GM18867 (cell line): ENCODE measurements at regions not wholly inside any gene's neighbourhood (a gene's known extent, or its start where the extent isn't known, plus 50 kb on each side); places are given as distances from the start of the nearest gene placed in this dataset.

Experiments
- ATAC-seq: cut with Tn5 transposase; IDR thresholded peaks from one replicate; pipeline ENCODE4 v1.9.1; 2021; ENCODE audit warnings: mild to moderate bottlenecking, moderate library complexity; ENCODE audit not compliant: unreplicated experiment

DNA sequence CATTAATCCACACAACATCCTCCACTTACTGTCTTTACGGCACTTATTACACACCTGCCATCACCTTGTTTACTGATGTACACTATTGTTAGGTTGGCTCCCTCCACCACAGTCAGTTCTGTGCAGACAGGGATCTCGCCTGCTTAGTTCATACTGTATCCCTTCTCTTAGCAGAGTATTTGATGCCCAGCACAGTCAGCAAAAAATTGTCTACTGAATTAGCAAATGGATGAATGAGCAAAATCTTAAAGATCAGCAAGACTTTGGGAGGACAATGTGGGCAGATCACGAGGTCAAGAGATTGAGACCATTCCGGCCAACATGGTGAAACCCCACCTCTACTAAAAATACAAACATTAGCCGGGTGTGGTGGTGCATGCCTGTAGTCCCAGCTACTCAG lies 109.8 kb upstream of the ATXN1 start:
- ATAC-seq: no peak

DNA sequence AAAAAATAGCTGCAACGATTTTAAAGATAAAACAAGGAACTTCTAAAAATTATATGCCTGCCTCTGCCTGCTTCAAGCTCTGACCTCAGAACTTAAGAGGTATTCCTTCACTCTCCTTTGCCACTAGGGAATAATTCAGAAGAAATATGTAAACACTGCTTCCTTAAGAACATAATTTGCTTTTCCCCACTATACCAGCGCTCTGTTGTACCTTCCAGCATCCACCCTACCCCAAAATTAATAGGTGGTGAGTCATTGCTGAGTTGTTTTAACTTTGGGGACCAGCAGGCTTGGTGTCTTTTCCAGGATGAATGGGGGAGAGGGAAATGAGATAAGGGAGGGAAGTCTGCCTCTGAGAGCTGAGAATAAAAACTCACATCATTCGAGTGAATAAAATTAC lies 107.7 kb upstream of the ATXN1 start:
- no peak for ATAC-seq

DNA sequence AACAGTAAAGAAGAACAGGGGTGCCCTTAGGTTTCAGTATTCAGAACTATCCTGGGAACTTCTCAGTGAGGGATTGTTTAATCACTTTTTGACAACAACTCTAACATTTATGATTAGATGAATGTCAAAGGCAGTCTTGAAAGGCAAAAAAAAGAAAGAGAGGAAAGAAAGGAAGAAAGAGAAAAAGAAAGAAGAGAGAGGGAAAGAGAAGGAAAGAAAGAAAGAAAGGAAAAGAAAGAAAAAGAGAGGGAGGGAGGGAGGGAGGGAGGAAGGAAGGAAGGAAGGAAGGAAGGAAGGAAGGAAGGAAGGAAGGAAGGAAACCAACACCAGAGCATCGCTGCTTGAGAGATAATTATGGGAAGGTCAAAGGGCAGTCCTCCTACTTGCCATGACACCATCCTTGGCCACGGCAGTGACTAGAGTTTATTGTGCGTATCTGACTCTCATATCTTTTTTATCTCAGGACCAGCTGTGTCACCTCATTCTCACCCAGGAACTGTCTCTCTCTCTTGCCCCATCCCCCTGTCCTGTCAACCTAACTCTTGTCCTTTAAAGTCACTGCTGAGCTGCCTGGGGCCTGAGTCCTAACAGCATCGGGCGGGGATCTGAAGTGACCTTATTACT lies 96.8 kb upstream of the ATXN1 start:
- no peak for ATAC-seq

DNA sequence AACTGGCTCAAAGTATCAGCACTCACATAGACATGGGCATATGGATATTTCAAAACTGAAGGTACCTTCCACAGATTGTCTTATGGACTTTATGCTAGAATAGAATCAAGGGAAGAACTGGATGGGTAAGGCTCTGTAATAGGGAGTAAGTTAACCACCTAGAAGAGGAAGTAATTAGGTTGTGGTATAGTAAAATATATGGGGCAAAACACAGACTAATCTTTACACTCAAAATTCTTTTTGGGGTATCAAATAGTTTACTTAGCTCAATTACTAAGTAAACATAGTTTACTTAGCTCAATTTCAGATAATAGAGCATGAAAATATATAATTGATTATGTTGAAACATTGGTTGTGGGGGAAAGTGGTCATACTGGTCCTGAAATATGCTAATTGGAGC lies 94.2 kb upstream of the ATXN1 start:
- peak; percentile 53 for ATAC-seq

DNA sequence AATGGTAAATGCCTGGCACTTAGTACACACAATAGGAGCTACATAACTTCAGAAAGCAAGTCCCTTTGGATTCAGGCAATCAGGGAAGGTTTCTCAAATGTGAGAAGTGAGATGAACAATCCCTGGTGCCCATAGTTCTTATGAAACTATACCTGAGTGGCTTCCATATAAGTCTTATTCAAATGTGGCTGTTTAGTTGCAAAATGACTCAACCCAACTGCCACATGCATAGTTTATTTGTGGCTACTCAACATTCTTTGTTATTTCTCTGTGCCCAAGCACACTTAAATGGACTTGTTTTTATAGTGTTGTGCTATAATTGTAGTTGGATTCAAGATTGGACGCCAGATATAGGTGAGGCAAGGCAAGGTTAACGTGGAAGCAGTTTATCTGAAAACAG lies 93.7 kb upstream of the ATXN1 start:
- ATAC-seq: peak; percentile 89

DNA sequence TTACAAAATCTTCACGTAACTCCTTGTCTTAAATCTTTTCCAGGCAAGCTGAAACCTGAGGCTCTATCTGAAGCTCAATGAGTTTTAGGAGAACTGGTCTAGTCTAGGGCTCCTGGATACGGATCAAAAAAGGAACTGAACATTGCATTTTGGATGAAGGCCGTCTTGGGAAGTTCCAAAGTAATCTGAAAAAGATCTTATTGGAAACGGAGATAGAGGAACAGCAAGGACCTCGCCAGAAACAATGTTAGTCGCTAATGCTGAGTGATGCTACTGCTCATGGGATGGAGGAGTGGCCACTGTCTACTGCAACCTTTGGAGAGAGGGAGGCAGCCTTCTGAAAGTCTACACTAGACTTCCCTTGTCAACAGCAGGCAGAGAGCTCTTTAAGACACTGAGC lies 91.4 kb upstream of the ATXN1 start:
- no peak for ATAC-seq

DNA sequence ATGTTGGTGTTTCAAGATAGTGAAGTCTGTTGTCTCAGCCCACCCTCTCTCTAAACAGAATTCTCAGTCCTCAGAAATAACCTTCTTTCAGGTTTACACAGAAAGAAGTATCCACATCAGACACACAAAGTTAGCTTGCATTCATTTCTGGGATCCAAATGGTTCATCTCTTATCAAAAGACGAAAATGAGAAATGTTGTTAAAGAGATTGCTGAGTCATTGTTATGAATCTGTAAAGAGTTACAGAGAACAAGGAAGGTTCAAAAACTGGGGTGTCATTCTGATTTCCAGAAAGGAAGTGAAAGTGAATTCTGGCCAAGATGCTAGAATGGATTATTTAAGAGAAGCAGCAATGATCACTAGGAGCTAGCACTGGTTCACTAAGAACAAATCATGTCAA lies 90.5 kb upstream of the ATXN1 start:
- ATAC-seq: peak; percentile 45

DNA sequence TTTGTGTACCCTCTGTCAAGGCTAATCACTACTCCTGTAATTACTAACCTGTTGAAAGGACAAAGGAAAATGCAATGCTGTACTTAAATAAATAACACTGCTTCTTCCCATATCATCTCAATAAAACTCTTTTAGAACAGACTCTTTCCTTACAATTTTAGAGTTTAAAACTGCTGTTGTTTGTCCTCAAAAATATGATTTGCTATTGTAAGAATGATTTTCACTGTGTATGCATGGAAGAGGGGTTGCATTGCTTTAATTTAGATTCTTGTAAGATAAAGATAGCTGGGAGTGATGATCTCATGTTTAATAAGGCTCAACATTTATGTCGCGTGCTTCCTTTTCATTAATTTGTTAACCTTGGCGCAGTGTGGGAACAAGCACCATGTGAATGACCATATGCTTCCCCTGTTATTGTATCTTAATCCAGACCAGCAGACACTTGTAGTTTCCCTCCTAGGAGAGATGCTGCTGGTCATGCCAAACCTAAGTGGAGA lies 89.8 kb upstream of the ATXN1 start:
- ATAC-seq: no peak

DNA sequence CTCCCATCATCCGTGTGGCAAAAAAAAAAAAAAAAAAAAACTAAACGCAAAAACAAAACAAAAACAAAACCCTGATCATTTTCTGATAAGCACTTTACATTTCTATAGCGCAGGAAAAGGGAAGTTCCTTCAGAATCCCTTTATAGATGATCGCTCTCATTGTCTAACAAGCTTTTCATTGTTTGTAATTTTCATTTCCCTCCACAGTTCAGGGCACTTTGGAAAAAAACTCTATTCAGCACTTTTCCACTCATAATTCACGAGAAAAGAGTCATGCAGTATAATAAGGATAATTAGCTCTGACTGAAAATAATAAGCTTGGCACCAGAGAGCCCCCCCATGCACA lies 89.4 kb upstream of the ATXN1 start:
- ATAC-seq: no peak

DNA sequence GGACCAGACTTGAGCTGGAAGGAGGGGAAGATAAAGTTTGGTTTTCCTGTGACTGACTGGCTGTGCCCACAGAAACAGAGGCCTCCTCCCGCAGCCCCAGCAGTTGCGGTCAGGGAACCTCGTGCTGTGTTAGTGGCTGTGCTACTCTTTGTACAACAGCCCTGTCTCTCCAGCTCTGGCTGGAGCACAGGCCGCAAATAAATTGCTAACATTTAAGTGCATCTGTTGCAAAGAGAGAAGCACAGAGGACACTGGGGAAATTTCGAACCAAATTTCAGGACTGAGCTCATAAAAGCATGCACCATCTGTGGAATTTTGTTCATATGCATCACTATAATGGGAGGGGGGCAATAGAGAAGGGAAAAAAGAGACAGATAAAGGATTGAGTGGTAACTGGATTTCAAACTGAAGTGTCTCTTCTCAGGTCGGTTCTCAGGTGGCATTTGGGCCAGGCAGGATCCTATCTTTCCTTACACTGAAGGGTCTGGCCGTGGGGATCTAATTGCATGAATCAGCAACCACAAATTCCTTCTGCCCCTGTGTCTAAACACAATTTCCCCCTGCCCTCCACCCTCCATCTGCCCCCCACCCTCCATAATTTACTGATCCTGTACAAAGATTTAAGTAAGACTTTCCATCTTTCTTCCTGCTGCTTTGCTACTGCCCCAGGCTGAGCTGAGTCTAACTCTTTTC lies 88.9 kb upstream of the ATXN1 start:
- no peak for ATAC-seq

DNA sequence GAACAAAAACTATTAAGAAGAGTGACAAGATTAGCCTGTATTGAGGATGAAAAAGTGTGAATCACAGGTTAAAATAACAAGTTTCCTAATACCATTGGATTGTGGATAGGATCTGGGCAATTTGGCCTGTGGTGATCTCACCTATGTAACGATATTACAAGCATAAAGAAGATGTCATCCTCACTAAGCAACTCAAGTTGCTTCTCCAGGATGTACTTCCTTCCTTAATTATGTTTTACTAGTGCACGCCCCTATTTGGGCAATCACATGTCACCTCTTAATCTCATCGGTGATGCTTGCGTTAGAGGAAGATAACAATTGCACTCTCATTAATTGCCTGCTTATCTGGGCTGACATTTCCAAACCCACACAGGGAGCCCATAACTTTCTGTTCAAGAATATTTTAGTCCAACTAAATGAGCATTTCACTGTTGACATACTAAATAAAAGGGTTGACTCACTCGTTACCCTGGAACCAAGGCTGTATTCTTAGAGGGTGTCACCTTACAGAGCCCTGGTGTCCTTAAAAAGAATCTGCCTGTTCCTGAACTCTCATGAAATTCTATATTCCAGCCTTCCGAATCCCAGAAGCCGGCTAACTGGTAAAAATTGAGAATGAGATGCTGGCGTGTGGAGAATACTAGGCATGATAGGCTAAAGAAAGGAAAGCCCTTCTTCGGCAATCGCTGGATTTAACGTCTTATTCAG lies 88.2 kb upstream of the ATXN1 start:
- no peak for ATAC-seq

DNA sequence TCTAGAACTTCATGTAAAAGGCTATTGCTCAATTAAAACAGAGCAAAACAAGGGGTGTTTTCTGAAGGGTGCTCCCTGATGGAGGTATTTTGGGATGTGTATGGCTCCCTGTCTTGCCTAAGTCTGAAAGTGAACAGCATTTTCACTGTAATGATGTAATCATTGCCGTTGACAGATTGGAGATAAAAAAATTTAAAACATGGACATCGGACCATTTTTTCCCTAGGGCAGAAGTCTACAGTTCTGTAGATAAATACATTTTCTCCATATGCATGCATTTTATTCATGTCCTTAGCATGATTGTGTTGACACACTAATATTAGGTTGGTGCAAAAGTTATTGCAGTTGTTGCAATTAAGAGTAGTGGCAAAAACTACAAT lies 85.1 kb upstream of the ATXN1 start:
- no peak for ATAC-seq

DNA sequence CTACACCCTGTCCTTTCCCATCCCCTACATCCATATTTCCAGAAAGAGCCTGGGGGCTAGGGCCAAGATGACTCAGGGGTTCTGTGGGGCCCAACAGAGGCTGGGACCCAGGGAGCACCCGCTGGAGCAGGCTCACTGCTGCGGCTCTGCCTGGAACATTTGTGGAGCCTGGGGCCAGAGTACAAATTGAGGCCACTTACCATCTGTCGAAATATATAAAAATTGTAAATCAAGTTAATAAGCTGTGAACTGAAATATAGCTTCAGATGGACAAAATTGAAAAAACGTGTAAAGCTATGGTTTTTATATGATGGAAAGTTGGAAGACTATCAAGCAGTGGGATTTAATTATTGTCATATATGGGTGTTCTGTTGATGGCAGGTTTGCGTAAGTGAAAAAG lies 82.9 kb upstream of the ATXN1 start:
- no peak for ATAC-seq

DNA sequence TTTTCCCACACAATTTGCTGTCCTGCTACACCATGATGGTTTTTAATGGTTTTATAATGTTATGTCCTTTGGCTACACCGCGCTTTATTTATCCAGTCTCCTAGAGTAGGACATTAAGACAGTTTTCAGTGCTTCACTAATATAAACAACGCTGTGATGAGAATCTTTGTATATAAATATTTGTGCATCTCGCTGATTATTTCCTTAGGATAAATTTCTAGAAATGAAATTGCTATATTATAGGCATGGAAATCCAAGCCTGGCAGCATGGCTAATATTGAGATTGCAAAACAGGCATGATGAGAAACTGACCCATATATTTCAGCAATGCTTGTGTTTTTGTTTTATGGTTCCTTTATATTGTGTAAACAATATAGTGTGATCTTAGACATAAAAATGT lies 81.4 kb upstream of the ATXN1 start:
- no peak for ATAC-seq

DNA sequence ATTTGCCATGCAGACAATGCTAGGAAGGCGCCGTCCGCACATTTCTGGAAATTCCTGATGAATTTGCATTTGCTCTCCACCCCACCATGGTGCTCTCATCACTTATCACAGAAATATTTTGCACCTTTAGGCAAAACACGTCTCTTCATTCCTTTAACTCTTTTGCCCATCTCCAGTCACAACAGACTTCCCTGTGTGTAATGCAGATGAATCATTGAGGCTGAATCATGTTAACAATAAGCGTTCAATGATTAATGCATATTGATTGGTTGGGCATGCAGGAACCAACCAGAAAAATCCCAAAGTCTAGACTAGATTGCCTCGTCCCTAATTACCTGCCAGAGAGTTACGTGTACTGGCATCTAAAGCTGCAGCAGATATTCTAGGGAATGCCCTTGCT lies 80.0 kb upstream of the ATXN1 start:
- no peak for ATAC-seq

DNA sequence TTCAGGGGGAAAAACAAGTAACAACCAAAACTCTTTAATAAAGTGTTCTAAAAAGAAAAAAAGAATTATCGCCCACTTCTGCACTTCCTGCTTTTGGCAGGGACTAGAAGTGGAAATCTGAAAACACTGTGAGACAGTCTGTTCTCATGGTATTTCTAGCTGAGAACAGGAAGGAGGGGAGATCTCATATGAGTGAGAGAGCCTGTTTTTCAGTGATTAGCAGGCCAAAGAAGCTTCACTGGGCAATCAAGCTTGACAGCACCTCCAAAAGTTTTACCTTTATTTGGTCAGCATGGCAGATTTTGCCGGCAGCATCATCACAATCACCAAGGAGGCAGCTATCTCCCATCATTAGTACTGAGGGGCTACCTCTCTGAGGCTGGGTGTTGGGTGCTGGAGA lies 79.5 kb upstream of the ATXN1 start:
- ATAC-seq: no peak

DNA sequence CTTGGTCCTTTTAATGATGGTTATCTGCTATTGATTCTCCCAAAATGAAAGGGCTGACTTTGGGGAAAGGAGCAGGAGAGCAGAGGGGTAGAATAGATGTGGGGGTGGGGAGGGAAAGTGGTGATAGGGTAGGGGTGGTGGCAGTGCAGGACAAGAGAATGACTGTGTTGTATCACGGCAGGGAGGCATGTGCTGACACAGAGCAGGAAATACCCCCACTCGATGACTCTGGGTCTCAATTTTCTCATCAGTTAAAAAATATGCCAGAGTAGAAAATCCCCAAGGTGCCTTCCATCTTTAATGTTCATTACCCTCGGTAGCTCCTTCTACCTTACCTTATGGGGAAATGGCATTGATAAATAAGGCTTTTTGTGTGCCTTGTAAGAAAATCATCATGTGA lies 79.0 kb upstream of the ATXN1 start:
- ATAC-seq: no peak

DNA sequence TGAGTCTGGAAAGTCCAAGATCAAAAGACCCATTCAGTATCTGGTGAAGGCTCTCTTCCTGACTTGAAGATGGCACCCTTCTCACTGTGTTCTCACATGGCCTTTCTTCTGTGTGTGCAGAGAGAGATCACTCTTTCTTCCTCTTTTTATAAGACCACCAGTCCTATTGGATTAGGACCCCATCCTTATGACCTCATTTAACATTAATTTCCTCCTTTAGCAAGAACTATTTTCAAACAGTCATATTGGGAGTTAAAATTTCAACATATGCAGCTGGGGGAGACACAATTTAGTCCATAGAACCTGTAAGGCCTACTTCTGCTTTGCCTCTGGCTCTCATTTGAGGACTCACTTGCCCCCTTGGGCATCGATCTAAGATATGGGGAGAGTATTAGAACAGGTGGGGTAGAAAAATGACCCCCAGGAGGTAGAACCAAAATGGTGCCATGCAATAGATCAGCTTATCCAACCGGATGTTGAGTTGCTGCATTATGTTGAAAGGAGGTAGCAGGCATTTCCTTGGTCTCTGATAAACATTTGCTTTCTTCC lies 78.4 kb upstream of the ATXN1 start:
- ATAC-seq: no peak

DNA sequence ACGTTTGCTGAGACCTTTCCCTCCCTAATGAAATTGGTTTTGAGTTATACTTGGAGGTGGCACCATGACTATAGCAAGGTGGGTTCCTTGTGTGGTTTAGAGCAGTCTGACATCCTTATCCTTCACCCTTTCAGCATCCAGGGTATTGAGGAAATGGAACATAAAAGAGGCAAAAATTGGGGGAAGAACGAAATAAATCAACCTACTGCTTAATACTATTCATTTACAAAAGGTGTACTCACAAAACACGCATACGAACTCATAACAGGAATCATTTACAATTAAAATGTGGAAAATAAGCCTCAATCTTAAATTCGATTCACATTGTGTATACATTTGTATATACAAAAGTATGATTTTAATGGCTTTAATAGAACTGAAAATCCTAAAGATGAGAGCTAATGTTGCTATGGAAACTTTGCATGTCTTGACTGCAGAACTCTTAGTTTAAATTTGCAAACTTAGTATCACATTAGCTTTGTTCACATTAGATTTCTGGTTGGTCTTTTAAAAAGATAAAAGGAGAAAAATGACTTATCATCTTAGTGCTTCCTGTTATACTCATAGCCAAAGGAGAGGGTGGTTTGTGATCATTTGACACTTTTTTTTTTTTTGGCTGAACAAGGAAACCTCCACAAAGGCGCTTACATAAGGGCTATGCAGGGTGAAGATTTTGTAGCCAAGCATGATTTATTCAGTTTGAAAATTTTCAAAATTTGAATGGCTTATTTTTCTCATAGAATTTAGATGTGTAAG lies 76.1 kb upstream of the ATXN1 start:
- ATAC-seq: no peak

DNA sequence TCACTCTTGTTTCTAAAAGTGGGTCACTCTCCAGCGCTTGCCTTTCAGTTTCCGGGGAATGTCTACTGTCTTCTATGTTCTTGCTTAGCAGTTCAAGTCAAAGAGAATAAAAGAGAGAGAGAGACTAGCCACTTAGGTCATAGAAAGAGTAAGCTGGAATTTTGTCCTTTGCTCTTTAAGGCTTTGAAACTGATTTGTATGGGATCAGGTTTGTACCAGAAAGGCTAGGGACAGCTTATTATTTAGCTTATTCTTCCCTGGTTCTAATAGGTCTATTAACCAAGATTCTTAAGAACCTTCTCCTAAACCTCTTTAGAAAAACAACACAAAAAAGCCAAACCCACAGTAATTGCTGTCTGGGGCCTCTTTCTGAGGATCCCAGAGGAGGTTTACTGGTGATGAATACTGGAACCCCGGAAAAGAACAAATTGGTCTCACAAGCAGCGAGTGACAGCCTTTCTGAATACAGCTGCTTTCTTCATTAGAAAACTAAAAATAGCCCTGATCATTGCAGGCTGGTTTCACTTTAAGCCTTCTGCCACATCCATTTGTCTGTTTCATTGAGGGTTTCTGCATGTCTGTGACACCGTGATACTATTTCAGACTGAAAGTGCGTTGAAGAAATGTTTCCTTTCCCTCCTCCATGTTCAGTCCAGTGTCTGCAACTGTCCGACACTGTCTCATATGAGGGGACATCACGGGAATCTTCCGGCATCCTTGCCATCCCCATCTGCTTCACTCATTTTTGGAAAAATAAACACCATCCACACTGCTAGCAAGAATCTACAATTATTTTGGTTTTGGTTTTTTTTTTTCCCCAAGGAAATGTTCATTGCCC lies 75.1 kb upstream of the ATXN1 start:
- peak; percentile 91 for ATAC-seq
